AG08395 (cell line): ENCODE measurements at regions not wholly inside any gene's neighbourhood (a gene's known extent, or its start where the extent isn't known, plus 50 kb on each side); places are given as distances from the start of the nearest gene placed in this dataset.
"Not testable (repeated sequence)": the region's sequence is repeated elsewhere in the genome, so short reads cannot be mapped to it uniquely, and the experiment has no call there.

ENCODE experiments used
- DNase-seq: peaks from one replicate; pipeline ENCODE4 v3.0.0; 2012; ENCODE audit warnings: mixed read lengths, low spot score

DNA sequence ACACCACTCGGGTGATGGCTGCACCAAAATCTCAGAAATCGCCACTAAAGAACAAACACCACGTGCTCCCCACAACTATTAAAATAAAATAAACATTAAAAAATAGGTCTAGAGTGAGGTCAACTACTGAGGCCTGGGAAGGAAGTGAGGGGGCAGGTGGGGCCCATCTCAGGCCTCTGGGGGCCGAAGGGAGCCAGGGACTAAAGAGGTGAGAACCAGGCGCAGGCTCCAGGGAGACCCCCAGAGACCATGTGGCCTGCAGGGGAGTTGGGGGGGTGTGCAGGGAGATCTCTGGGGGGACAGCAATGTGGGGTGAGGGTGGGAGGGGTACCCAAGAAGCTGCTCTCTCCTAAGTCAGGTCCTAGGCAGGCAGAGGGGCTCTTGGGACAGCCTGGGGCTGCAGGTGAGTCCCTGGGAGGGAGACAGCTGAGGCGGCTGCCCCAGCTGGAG, 111.3 kb upstream of the SMURF2 start:
- DNase-seq: no peak

DNA sequence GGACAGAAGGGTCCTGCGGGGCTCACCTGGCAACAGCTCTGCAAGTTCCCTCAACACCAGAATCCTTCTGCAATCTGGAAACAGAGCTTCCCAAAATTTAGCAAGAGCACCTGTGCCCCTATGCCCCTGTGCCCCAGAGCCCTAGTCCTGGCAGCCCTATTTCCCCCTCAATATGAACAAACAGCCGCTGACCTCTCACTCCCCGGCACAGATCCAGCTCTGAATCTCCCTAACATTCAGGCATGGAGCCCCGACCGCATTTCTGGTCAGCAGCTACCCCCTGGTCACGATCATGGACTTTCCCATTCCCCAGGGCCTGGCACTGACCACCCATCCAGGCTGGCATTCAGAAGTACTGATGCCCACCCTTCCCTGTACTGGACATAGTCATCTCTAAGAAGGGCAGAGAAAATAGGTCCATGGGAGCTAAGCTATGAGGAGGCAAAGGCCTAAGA, 110.8 kb upstream of the SMURF2 start:
- DNase-seq: no peak

DNA sequence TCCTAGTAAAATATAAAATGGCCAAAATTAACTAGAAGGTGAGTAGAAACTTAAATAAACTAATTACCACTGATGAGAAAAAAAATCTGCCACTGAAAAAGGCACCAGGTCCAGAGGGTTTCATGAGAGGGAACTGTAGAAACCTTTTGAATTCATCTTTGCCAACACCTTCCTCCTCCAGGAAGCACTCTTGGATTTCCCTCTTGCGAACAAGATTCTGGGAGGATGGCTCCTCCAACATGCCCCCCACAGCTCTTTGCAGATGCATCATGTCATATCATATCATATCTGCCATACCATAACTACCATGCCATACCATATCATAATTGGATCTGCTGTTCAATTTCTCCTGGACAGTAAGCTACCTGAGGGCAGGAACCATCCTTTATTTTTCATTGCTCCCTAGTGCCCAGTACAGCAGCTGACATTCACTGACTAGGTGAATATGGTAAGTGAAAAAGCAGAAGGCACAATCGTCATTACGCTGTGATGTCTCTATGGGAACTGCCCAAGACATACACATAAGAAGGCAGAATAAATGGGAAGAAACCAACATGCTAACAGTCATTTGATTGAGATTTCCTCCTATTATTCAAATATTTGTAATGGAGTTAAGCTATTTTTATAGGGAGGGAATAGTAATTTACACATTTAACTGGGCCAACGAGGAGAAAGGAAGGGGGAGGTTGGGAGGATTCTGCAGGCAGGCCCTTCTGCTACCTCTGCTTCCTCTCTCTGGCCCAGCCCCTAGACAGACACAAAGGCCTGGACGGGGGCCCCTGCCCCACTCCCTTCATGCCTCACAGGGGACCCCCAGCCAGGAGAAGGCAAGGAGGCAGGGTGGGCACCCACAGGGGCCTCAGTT, 110.1 kb upstream of the SMURF2 start:
- DNase-seq: no peak

DNA sequence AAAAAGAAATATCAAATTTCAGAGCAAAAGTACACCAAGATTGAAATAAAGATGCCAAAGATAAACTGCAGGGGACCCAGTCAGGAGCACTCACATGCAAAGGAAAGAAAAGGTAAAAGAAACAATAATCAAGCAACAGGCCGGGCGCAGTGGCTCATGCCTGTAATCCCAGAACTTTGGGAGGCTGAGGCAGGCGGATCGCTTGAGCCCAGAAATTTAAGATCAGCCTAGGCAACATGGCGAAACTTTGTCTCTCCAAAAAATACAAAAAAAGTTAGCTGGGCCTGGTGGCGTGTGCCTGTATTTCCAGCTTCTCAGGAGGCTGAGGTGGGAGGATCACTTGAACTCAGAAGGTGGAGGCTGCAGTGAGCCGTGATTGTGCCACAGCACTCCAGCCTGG, 107.6 kb upstream of the SMURF2 start:
- DNase-seq: no peak

DNA sequence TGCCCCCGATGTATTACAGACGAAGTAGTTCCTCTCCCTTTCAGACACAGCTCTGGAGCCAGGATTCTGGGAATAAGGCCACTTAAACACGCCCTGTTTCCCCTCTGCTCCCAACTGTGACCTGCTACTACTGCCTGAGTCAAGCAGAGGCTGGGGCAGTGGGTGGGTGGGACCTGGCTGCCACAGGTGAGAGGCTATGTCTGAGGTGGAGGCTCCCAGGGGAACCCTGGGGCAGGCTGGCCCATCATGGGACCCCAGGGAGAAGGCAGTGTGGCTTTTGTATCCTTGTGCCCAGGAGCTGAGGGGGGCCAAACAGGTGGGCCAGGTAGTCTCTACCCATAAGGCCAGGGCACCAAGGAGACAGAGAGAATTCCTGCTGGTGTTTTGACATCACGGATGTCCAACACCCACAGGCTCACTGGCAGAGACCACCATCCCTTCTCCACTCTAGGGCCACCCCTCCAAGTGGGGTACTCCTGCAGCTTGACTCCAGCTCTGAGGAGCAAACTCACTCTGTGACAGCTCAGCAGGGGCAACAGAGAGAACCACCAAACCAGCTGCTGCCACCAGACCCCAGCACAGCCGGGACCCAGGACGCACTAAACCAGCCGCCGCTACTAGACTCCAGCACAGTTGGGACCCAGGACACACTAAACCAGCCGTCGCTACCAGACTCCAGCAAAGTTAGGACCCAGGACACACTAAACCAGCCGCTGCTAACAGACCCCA, 105.3 kb upstream of the SMURF2 start:
- no peak for DNase-seq

DNA sequence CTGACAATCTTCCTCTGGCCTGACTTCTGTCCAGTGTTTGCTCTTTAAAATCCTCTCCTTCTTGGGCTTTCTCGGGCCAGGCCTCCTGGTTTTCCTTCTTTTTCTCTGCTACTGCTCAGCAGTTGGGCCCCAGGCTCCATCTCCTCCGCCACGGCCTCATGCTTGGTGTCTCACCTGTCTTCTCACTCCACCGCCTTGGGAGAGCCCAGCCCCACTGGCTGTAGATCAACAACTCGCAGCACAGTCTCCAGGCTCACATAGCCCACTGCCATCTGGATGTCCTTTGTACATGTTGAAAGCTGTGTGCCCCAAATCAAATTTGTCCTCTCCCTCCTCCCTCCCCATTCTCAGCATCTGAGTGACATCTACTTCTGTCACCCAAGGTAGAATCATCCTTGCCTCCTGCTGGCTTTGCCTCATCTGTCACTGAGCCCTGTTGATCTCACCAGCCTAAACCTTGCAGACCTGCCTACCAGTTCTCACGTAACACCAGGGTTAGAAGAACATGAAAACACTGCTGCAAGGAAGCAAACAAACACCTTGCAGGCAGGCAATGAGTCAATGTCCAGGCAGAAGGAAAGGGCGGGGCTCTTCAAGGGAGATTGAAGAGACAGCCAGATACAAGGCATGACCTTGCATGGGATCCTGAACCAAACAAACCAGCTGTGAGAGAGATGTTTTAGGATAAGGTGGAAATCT, 103.2 kb upstream of the SMURF2 start:
- no peak for DNase-seq

DNA sequence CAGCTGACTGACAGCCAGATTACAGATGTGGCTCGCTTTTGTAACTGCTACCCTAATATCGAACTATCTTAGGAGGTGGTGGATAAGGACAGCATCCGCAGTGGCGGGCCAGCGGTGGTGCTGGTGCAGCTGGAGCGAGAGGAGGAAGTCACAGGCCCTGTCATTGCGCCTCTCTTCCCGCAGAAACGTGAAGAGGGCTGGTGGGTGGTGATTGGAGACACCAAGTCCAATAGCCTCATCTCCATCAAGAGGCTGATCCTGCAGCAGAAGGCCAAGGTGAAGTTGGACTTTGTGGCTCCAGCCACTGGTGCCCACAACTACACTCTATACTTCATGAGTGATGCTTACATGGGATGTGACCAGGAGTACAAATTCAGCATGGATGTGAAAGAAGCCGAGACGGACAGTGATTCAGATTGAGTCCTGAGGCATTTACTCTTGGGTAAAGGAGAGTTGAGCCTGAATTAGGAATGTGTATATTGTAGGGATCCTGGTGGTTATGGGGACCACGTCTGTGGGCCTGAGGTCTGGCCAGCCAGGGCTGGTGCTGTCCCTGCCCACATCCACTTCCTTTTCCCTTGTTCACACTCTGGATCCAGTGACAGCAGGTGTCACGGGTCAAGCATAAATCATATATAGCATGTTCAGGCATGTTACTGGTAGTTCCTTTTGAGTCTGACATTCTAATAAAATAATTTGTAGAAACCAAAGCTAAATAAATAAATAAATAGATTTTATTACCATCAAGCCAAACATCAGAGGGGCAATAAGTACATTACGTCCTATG, 89.0 kb upstream of the SMURF2 start:
- DNase-seq: no peak

DNA sequence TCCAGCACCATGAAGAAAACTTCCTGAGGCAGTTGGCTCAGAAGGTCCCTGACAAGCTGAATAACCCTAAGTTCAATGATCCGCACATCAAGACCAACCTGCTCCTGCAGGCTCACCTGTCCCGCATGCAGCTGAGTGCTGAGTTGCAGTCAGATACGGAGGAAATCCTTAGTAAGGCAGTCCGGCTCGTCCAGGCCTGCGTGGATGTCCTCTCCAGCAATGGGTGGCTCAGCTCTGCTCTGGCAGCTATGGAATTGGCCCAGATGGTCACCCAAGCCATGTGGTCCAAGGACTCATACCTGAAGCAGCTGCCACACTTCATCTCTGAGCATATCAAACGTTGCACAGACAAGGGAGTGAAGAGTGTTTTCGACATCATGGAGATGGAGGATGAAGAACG, 88.4 kb upstream of the SMURF2 start:
- DNase-seq: no peak

- no peak for DNase-seq
Observed at GRCh38 chr17:64749306-64749705, 87.2 kb upstream of the SMURF2 start.

- DNase-seq: peak; percentile 30
Observed at GRCh38 chr17:64747938-64748540, 85.9 kb upstream of the SMURF2 start.

- peak; percentile 49 for DNase-seq
Observed at GRCh38 chr17:64742326-64742725, 80.2 kb upstream of the SMURF2 start.

- peak; percentile 90 for DNase-seq
Observed at GRCh38 chr17:64741916-64742315, 79.8 kb upstream of the SMURF2 start.

DNA sequence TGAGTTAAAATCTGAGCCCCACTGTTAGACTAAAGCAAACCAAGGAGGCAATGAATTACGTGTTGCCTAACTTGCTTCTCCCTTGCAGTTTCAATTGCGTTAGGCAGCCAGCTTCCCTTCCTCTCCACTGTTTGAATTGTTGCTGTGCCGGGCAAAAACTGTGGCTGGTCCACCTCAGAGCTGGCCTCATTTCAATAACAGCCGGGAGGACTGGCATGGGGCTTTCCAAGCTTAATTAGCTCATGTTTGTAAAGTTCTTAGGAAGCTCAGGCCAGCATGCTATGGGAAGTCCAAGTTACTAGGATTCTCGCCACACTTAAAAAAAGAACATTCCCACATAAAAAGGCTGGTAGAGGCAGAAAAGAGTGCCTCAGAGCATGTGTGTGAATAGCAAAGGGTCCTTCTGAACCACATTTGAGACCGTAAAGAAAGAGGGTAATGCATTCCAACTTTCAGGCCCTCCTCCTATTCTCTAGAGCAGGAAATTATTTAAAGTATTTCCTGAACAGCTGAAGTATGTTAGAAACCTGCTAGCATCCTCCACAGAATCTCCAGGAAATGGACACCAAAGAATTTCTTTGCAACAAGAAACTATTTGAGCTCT, 79.0 kb upstream of the SMURF2 start:
- DNase-seq: no peak

DNA sequence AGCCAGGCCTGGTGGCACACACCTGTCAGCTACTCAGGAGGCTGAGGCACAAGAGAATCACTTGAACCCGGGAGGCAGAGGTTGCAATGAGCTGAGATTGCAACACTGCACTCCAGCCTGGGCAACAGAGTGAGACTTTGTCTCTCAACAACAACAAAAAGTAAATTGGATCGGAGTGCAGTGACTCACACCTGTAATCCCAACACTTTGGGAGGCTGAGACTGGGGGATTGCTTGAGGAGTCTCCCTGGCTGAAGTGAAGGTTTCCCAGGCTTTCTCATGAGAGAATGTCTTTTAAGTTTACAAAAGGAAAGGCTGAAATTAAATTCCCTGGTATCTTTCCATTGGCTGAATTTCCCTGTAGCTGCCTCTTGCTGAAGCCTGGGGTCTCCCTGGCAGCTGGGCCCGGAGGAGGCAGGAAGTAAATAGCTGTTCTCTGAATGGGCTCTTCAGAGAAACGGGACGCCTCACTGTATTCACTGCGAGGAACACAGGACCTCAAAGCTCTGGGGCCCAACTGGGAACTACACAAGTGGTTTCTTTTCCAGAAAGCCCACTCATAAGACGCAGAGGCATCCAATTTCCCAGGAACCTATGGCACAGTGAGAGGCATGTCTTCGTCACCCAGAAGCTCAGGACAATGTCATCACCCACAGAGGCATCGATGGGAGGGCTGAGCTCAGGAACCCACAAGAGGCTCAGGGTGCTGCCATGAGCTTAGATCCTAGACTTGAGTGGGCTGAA, 77.4 kb upstream of the SMURF2 start:
- no peak for DNase-seq

DNA sequence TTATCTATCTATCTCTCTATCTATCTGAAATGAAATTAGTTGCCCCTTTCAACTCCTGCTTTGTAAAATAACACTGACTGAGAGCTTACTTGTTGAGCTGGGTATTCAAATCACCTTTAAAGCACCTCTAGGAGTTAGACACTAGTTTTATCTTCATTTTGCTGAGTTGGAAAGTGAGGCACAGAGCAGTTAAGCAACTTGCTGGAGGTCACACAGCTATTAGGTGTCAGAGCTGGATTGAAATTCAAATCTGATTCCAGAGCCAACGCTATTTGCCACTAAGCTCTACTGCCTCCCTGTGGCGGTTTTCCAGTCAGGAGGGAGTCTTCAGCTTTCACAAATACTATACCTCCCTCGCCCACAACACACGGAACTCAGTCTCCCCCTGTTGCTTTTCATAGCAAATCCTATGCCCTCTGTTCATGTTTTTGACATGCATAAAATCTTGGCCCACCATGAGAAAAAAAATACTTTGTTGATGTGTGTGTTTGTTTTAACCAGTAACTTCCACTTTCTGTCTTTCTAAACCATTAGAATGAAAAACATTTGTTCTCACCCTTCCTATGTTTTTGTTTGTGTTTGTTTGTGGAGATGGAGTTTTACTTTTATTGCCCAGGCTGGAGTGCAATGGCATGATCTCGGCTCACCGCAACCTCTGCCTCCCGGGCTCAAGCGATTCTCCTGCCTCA, 74.8 kb upstream of the SMURF2 start:
- DNase-seq: no peak

GRCh38 chr17:64732336-64733006, 70.4 kb upstream of the SMURF2 start:
- peak; percentile 60 for DNase-seq

DNA sequence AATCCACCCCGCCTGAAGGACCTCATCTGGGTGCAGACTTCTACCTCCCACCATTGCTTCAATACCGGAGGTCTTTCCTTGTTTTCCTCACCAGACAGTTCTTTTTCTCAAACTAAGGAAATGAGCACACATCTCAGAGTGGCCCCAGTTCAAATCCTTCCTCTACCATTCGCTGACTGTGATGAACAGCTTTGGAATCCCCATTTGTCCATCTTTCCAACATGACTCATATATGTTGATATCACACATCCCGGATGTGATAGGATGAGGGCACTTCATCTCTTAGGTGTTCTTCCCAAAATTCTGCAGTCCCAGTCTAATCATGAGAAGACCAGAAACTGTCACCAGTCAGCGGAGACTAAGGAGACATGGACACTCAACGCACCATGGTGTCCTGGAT, 67.9 kb upstream of the SMURF2 start:
- DNase-seq: not testable (repeated sequence)

GRCh38 chr17:64729201-64729600, 67.1 kb upstream of the SMURF2 start:
- no peak for DNase-seq
